Thoracic aorta (tissue), 2 donors: ENCODE measurements at regions not wholly inside any gene's neighbourhood (a gene's known extent, or its start where the extent isn't known, plus 50 kb on each side); places are given as distances from the start of the nearest gene placed in this dataset.
"Not testable (repeated sequence)": the region's sequence is repeated elsewhere in the genome, so short reads cannot be mapped to it uniquely, and the experiment has no call there.

ENCODE experiments used
- ATAC-seq: fragments of 150-250 bp; one replicate; pipeline ENCODE4 v1.8.0; 2017; ENCODE audit warnings: low read depth; ENCODE audit not compliant: insufficient number of reproducible peaks, low FRiP score
- DNase-seq: peaks from one replicate; pipeline ENCODE4 v3.0.0-alpha.2; 2020; ENCODE audit warnings: low spot score
- H3K27ac ChIP-seq, 2 donors: fragments of 200-600 bp; sonication (generic); 1 replicate in 1 of 2; 2 replicates in 1 of 2; pipeline ENCODE4 v1.5.1; 2016; ENCODE audit warnings: mild to moderate bottlenecking in 2 of 2, moderate library complexity in 2 of 2
- H3K27me3 ChIP-seq: fragments of 200-600 bp; sonication (generic); replicated peaks from 2 replicates; pipeline ENCODE4 v1.6.0; 2016; ENCODE audit warnings: mild to moderate bottlenecking; ENCODE audit not compliant: insufficient read depth
- H3K36me3 ChIP-seq: fragments of 200-600 bp; sonication (generic); one replicate; pipeline ENCODE4 v1.5.1; 2016
- H3K4me1 ChIP-seq, 2 donors: fragments of 200-600 bp; sonication (generic); 1 replicate in 1 of 2; 2 replicates in 1 of 2; pipeline versions ENCODE4 v1.5.1 to v1.6.0; 2016; ENCODE audit warnings: low read depth in 2 of 2, mild to moderate bottlenecking in 1 of 2; ENCODE audit not compliant: control insufficient read depth in 1 of 2
- H3K4me3 ChIP-seq: fragments of 200-600 bp; sonication (generic); 2 replicates; pipeline ENCODE4 v1.5.1; 2016; ENCODE audit warnings: mild to moderate bottlenecking
- H3K9me3 ChIP-seq: fragments of 200-600 bp; sonication (generic); 2 replicates; pipeline ENCODE4 v1.5.1; 2016
- CTCF ChIP-seq: fragments of 200-600 bp; sonication (generic); IDR thresholded peaks from one replicate; pipeline ENCODE4 v1.5.1; 2019; ENCODE audit warnings: antibody characterized with exemption

GRCh38 chr22:41038732-41039131 is 53.7 kb upstream of the EP300 start:
- DNase-seq (no peak), ATAC-seq (no peak)
- Histone ChIP-seq H3K27ac (no peak overlapping the region), H3K4me1 (no peaks in the 10 kb centered on the region), H3K9me3 (no peaks in the 10 kb centered on the region), H3K36me3 (no peaks in the 10 kb centered on the region), H3K27me3 (no peaks in the 10 kb centered on the region), H3K4me3 (no peak overlapping the region)
- no peak for TF ChIP-seq CTCF

- DNase-seq, H3K27ac ChIP-seq, H3K9me3 ChIP-seq, H3K4me1 ChIP-seq, ATAC-seq, H3K4me3 ChIP-seq, H3K27me3 ChIP-seq, H3K36me3 ChIP-seq: not testable (repeated sequence)
Observed at GRCh38 chr22:41039641-41040040, 52.8 kb upstream of the EP300 start.

- DNase-seq (no peak), ATAC-seq (no peak)
- TF ChIP-seq CTCF = no peak
- no peaks in the 10 kb centered on the region for H3K9me3 ChIP-seq
- no peaks in the 10 kb centered on the region for H3K36me3 ChIP-seq
- H3K4me1 ChIP-seq = no peaks in the 10 kb centered on the region
- no peak overlapping the region for H3K27ac ChIP-seq
- no peaks in the 10 kb centered on the region for H3K27me3 ChIP-seq
- H3K4me3 ChIP-seq = no peak overlapping the region
Observed at GRCh38 chr22:41040483-41040882, 51.9 kb upstream of the EP300 start.

- Histone ChIP-seq H3K27me3 (no peaks in the 10 kb centered on the region), H3K4me3 (no peak overlapping the region), H3K9me3 (no peaks in the 10 kb centered on the region), H3K27ac (no peak overlapping the region), H3K4me1 (no peaks in the 10 kb centered on the region), H3K36me3 (no peaks in the 10 kb centered on the region)
- no peak for TF ChIP-seq CTCF
- ATAC-seq (no peak), DNase-seq (no peak)
Observed at GRCh38 chr22:41041532-41041931, 50.9 kb upstream of the EP300 start.
